ENCODE measurements at regions not wholly inside any gene's neighbourhood (a gene's known extent, or its start where the extent isn't known, plus 50 kb on each side); places are given as distances from the start of the nearest gene placed in this dataset.

GRCh38 chr9:11868795-11869194 lies 824.4 kb upstream of the TYRP1 start:
- TF ChIP-seq TAF1 (IDR thresholded peaks at IDR 0.05; ENCODE audit: borderline replicate concordance, insufficient read depth, low read length) (no peak), POLR2AphosphoS5 (IDR thresholded peaks at IDR 0.05; ENCODE audit: low read depth, low read length) (no peak)
- TF ChIP-seq, protein P1, sequence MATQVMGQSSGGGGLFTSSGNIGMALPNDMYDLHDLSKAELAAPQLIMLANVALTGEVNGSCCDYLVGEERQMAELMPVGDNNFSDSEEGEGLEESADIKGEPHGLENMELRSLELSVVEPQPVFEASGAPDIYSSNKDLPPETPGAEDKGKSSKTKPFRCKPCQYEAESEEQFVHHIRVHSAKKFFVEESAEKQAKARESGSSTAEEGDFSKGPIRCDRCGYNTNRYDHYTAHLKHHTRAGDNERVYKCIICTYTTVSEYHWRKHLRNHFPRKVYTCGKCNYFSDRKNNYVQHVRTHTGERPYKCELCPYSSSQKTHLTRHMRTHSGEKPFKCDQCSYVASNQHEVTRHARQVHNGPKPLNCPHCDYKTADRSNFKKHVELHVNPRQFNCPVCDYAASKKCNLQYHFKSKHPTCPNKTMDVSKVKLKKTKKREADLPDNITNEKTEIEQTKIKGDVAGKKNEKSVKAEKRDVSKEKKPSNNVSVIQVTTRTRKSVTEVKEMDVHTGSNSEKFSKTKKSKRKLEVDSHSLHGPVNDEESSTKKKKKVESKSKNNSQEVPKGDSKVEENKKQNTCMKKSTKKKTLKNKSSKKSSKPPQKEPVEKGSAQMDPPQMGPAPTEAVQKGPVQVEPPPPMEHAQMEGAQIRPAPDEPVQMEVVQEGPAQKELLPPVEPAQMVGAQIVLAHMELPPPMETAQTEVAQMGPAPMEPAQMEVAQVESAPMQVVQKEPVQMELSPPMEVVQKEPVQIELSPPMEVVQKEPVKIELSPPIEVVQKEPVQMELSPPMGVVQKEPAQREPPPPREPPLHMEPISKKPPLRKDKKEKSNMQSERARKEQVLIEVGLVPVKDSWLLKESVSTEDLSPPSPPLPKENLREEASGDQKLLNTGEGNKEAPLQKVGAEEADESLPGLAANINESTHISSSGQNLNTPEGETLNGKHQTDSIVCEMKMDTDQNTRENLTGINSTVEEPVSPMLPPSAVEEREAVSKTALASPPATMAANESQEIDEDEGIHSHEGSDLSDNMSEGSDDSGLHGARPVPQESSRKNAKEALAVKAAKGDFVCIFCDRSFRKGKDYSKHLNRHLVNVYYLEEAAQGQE (IDR thresholded peaks at IDR 0.05; ENCODE audit: insufficient read depth in 1 of 2, low read depth in 2 of 2, low read length in 2 of 2), result no peak

All from PFSK-1 (cell line).